Neural progenitor cell (in vitro differentiated cells): ENCODE measurements at regions not wholly inside any gene's neighbourhood (a gene's known extent, or its start where the extent isn't known, plus 50 kb on each side); places are given as distances from the start of the nearest gene placed in this dataset.

Experiments used
- DNase-seq: peaks from one replicate; pipeline ENCODE4 v3.0.0-alpha.2; 2016; ENCODE audit warnings: low spot score
- H2AFZ ChIP-seq: fragments of 200-600 bp; sonication (generic); replicated peaks from 2 replicates; pipeline ENCODE4 v1.6.1; 2016; ENCODE audit warnings: antibody characterized with exemption
- H3F3A ChIP-seq: fragments of 200-600 bp; sonication (generic); 2 replicates; pipeline ENCODE4 v1.6.1; 2016; ENCODE audit warnings: antibody characterized with exemption, low read depth
- H3K27ac ChIP-seq: fragments of 200-600 bp; sonication (generic); 2 replicates; pipeline ENCODE4 v1.5.1; 2016; ENCODE audit warnings: mild to moderate bottlenecking
- H3K27me3 ChIP-seq: fragments of 200-600 bp; sonication (generic); 2 replicates; pipeline ENCODE4 v1.6.1; 2016; ENCODE audit warnings: mild to moderate bottlenecking, moderate library complexity
- H3K36me3 ChIP-seq: fragments of 200-600 bp; sonication (generic); 2 replicates; pipeline ENCODE4 v1.5.1; 2016
- H3K4me1 ChIP-seq: fragments of 200-600 bp; sonication (generic); 2 replicates; pipeline ENCODE4 v1.6.1; 2016; ENCODE audit warnings: mixed run types
- H3K4me2 ChIP-seq: fragments of 200-600 bp; sonication (generic); 2 replicates; pipeline ENCODE4 v1.6.1; 2016
- H3K4me3 ChIP-seq: fragments of 200-600 bp; sonication (generic); 2 replicates; pipeline ENCODE4 v1.5.1; 2016
- H3K79me2 ChIP-seq: fragments of 200-600 bp; sonication (generic); 2 replicates; pipeline ENCODE4 v1.6.1; 2016; ENCODE audit warnings: low read depth
- H3K9ac ChIP-seq: fragments of 200-600 bp; sonication (generic); 2 replicates; pipeline ENCODE4 v1.6.1; 2016
- H3K9me3 ChIP-seq: fragments of 200-600 bp; sonication (generic); 2 replicates; pipeline ENCODE4 v1.5.1; 2016; ENCODE audit warnings: low read depth
- H4K20me1 ChIP-seq: fragments of 200-600 bp; sonication (generic); 2 replicates; pipeline ENCODE4 v1.6.1; 2016; ENCODE audit warnings: low read depth
- H3K27ac Mint-ChIP-seq: 3 replicates; pipeline ENCODE4 v1.8.0; 2021; ENCODE audit warnings: mixed read lengths
- H3K27me3 Mint-ChIP-seq: 2 replicates; pipeline ENCODE4 v1.8.0; 2022; ENCODE audit warnings: low read depth, mild to moderate bottlenecking, inconsistent platforms, moderate library complexity, mixed read lengths; ENCODE audit not compliant: insufficient read depth
- H3K36me3 Mint-ChIP-seq: 3 replicates; pipeline ENCODE4 v1.8.0; 2021; ENCODE audit warnings: mixed read lengths
- H3K4me1 Mint-ChIP-seq: 3 replicates; pipeline ENCODE4 v1.8.0; 2021; ENCODE audit warnings: mixed read lengths
- H3K4me3 Mint-ChIP-seq: 3 replicates; pipeline ENCODE4 v1.8.0; 2021; ENCODE audit warnings: mild to moderate bottlenecking, moderate library complexity, mixed read lengths
- H3K9me3 Mint-ChIP-seq: 3 replicates; pipeline ENCODE4 v1.8.0; 2020; ENCODE audit warnings: mixed read lengths
- EZH2 ChIP-seq: fragments of 200-600 bp; sonication (generic); IDR thresholded peaks from 2 replicates; pipeline ENCODE4 v1.6.1; 2017; ENCODE audit warnings: antibody characterized with exemption, mild to moderate bottlenecking, moderate library complexity
- EZH2phosphoT487 ChIP-seq: fragments of 200-600 bp; sonication (generic); IDR thresholded peaks from 2 replicates; pipeline ENCODE4 v1.6.1; 2017; ENCODE audit warnings: antibody characterized with exemption
- TF ChIP-seq, protein P1 (sequence below): fragments of 200-600 bp; sonication (generic); IDR thresholded peaks from 2 replicates; pipeline ENCODE4 v1.5.1; 2017; ENCODE audit warnings: antibody characterized with exemption, mild to moderate bottlenecking

- H3K9me3 ChIP-seq = no peaks in the 10 kb centered on the region
- TF ChIP-seq EZH2 (no peak), EZH2phosphoT487 (no peak)
- TF ChIP-seq, protein P1, sequence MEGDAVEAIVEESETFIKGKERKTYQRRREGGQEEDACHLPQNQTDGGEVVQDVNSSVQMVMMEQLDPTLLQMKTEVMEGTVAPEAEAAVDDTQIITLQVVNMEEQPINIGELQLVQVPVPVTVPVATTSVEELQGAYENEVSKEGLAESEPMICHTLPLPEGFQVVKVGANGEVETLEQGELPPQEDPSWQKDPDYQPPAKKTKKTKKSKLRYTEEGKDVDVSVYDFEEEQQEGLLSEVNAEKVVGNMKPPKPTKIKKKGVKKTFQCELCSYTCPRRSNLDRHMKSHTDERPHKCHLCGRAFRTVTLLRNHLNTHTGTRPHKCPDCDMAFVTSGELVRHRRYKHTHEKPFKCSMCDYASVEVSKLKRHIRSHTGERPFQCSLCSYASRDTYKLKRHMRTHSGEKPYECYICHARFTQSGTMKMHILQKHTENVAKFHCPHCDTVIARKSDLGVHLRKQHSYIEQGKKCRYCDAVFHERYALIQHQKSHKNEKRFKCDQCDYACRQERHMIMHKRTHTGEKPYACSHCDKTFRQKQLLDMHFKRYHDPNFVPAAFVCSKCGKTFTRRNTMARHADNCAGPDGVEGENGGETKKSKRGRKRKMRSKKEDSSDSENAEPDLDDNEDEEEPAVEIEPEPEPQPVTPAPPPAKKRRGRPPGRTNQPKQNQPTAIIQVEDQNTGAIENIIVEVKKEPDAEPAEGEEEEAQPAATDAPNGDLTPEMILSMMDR = no peak
- H3K4me1 ChIP-seq = peaks cover 14% of the 10 kb centered on the region
- Mint-ChIP-seq H3K4me1 (peaks cover 19% of the 10 kb centered on the region), H3K27me3 (no peaks in the 10 kb centered on the region), H3K36me3 (no peaks in the 10 kb centered on the region), H3K27ac (no peak overlapping the region), H3K9me3 (no peaks in the 10 kb centered on the region), H3K4me3 (no peak overlapping the region)
- H3K27ac ChIP-seq = no peak overlapping the region
- H2AFZ ChIP-seq = no peak overlapping the region
- no peaks in the 10 kb centered on the region for H3K36me3 ChIP-seq
- H3K4me2 ChIP-seq = no peak overlapping the region
- H3K79me2 ChIP-seq = no peaks in the 10 kb centered on the region
- no peaks in the 10 kb centered on the region for H4K20me1 ChIP-seq
- H3F3A ChIP-seq = no peaks in the 10 kb centered on the region
- DNase-seq = no peak
- no peak overlapping the region for H3K4me3 ChIP-seq
- H3K27me3 ChIP-seq = no peaks in the 10 kb centered on the region
- H3K9ac ChIP-seq = no peak overlapping the region
These were observed 55.0 kb upstream of the APC start for GRCh38 chr5:112682621-112683061.

DNA sequence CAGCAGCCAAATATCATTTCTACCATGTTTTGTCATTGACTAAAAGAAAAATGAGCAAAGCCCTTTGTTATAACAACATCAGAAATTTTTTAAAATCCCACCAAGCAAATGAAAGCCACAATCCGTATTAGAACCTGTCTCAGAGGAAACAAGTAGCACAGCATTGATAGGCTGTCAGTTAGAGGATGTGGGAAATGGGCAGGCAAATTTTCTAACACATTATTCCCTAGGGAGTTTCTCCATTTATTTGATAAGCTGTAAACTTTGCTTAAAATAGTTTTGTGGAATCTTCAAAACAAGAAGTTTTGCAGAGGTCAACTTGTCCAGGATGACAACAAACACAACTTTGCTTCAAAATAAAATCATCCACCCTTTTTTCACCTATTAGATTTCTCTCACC is 53.6 kb upstream of the APC start:
- Histone ChIP-seq H2AFZ (peak overlapping the region; percentile 59), H3K9ac (no peak overlapping the region), H3F3A (no peaks in the 10 kb centered on the region), H3K27me3 (no peaks in the 10 kb centered on the region), H3K36me3 (no peaks in the 10 kb centered on the region), H3K4me2 (no peak overlapping the region), H3K27ac (no peak overlapping the region), H4K20me1 (no peaks in the 10 kb centered on the region), H3K79me2 (no peaks in the 10 kb centered on the region), H3K4me1 (peaks cover 20% of the 10 kb centered on the region), H3K9me3 (no peaks in the 10 kb centered on the region), H3K4me3 (no peak overlapping the region)
- no peaks in the 10 kb centered on the region for H3K36me3 Mint-ChIP-seq
- no peak overlapping the region for H3K4me3 Mint-ChIP-seq
- no peak for DNase-seq
- H3K9me3 Mint-ChIP-seq = no peaks in the 10 kb centered on the region
- no peak overlapping the region for H3K27ac Mint-ChIP-seq
- TF ChIP-seq EZH2 (no peak), EZH2phosphoT487 (no peak)
- TF ChIP-seq, protein P1 = no peak
- H3K4me1 Mint-ChIP-seq = peaks cover 15% of the 10 kb centered on the region
- no peaks in the 10 kb centered on the region for H3K27me3 Mint-ChIP-seq

GRCh38 chr5:112684737-112685136 is 52.9 kb upstream of the APC start:
- Histone ChIP-seq H3K27ac (no peak overlapping the region), H3K36me3 (no peaks in the 10 kb centered on the region), H2AFZ (peak overlapping the region; percentile 59), H3K9ac (no peak overlapping the region), H3K27me3 (no peaks in the 10 kb centered on the region), H4K20me1 (no peaks in the 10 kb centered on the region), H3K79me2 (no peaks in the 10 kb centered on the region), H3F3A (no peaks in the 10 kb centered on the region), H3K4me1 (peaks cover 20% of the 10 kb centered on the region), H3K4me2 (no peak overlapping the region), H3K4me3 (no peak overlapping the region), H3K9me3 (no peaks in the 10 kb centered on the region)
- peaks cover 17% of the 10 kb centered on the region for H3K4me1 Mint-ChIP-seq
- no peaks in the 10 kb centered on the region for H3K9me3 Mint-ChIP-seq
- no peak overlapping the region for H3K4me3 Mint-ChIP-seq
- no peaks in the 10 kb centered on the region for H3K27me3 Mint-ChIP-seq
- DNase-seq = no peak
- no peaks in the 10 kb centered on the region for H3K36me3 Mint-ChIP-seq
- no peak overlapping the region for H3K27ac Mint-ChIP-seq
- TF ChIP-seq EZH2phosphoT487 = no peak
- TF ChIP-seq, protein P1 = no peak
- no peak for TF ChIP-seq EZH2
